H1 (cell line): ENCODE measurements at regions not wholly inside any gene's neighbourhood (a gene's known extent, or its start where the extent isn't known, plus 50 kb on each side); places are given as distances from the start of the nearest gene placed in this dataset.

Experiments
- ASH2L ChIP-seq: fragments of 200-600, 300-600 bp; sonication (generic); IDR thresholded peaks from one replicate; pipeline ENCODE4 v1.7.1; 2017; ENCODE audit warnings: low read length
- BACH1 ChIP-seq: IDR thresholded peaks from 2 replicates; pipeline ENCODE4 v1.6.1; 2012; ENCODE audit warnings: low read length, improper control_type of control experiment
- CBX5 ChIP-seq: fragments of 300-800, 300-1000 bp; sonication (generic); IDR thresholded peaks from 2 replicates; pipeline ENCODE4 v1.7.1; 2016; ENCODE audit warnings: antibody characterized with exemption, low read length, low read depth
- CHD7 ChIP-seq: fragments of 300-600 bp; sonication (generic); IDR thresholded peaks from 2 replicates; pipeline ENCODE4 v1.7.1; 2012; ENCODE audit warnings: low read length, moderate library complexity, mild to moderate bottlenecking, inconsistent platforms; ENCODE audit not compliant: insufficient replicate concordance
- CTCF ChIP-seq, 3 experiments: IDR thresholded peaks; 1 replicate in 2 of 3; 2 replicates in 1 of 3; pipeline versions ENCODE4 v1.5.1 to v1.6.1; 2011; ENCODE audit warnings: low read length in 3 of 3, mild to moderate bottlenecking in 3 of 3, inconsistent platforms in 2 of 3, low read depth in 1 of 3, moderate library complexity in 1 of 3; ENCODE audit not compliant: insufficient read depth in 1 of 3; ENCODE audit errors: control extremely low read depth in 1 of 3
- GABPA ChIP-seq: IDR thresholded peaks from 2 replicates; pipeline ENCODE4 v1.6.1; 2011; ENCODE audit warnings: mild to moderate bottlenecking, low read length, moderate library complexity, borderline replicate concordance; ENCODE audit not compliant: insufficient read depth
- MAFK ChIP-seq: IDR thresholded peaks from 2 replicates; pipeline ENCODE4 v1.6.1; 2012; ENCODE audit warnings: low read depth, mild to moderate bottlenecking, improper control_type of control experiment, low read length
- RAD21 ChIP-seq, 2 experiments: IDR thresholded peaks in 1 of 2; conservative IDR thresholded peaks in 1 of 2; 2 replicates each; pipeline ENCODE4 v1.6.1; 2011; ENCODE audit warnings: low read depth in 2 of 2, low read length in 2 of 2, improper control_type of control experiment in 1 of 2, inconsistent platforms in 1 of 2, mild to moderate bottlenecking in 1 of 2, moderate library complexity in 1 of 2
- ZNF274 ChIP-seq: IDR thresholded peaks from 2 replicates; pipeline ENCODE4 v1.7.0; 2012; ENCODE audit warnings: low read length, borderline replicate concordance; ENCODE audit errors: extremely low read depth

GRCh38 chr2:12315224-12315623 is 401.5 kb upstream of the TRIB2 start (continued):
- no peak for TF ChIP-seq CHD7
- TF ChIP-seq BACH1 = no peak
- no peak for TF ChIP-seq GABPA
- TF ChIP-seq RAD21 (IDR thresholded peaks at IDR 0.05 in 1 of 2, conservative IDR thresholded peaks at IDR 0.05 in 1 of 2; ENCODE audit: low read depth in 2 of 2, low read length in 2 of 2) = no peak
- no peak for TF ChIP-seq MAFK
- TF ChIP-seq ZNF274 = no peak
- no peak for TF ChIP-seq CTCF (IDR thresholded peaks at IDR 0.05; ENCODE audit: control extremely low read depth in 1 of 3, insufficient read depth in 1 of 3, low read depth in 1 of 3, low read length in 3 of 3)
- no peak for TF ChIP-seq ASH2L
- no peak for TF ChIP-seq CBX5
